ENCODE measurements at regions not wholly inside any gene's neighbourhood (a gene's known extent, or its start where the extent isn't known, plus 50 kb on each side); places are given as distances from the start of the nearest gene placed in this dataset.
"Not testable (repeated sequence)": the region's sequence is repeated elsewhere in the genome, so short reads cannot be mapped to it uniquely, and the experiment has no call there.

DNA sequence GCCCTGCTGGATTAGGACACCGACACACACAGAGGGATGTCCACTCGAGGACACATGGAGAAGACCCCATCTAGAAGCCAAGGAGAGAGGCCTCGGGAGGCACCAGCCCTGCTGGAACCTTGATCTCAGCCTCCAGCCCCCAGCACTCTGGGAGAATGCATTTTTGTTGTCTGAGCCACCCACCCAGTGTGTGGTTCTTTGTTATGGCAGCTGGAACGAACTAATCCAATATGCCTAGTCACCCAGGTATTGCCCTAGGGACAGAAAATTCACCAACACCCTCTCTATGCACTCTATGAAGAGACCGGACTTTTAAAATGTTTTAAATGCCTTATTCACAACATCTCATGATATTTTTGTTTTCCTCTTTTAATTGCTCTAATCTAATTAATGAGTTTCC is 117.4 kb downstream of the CRYAA start:
- no peak for DNase-seq

DNA sequence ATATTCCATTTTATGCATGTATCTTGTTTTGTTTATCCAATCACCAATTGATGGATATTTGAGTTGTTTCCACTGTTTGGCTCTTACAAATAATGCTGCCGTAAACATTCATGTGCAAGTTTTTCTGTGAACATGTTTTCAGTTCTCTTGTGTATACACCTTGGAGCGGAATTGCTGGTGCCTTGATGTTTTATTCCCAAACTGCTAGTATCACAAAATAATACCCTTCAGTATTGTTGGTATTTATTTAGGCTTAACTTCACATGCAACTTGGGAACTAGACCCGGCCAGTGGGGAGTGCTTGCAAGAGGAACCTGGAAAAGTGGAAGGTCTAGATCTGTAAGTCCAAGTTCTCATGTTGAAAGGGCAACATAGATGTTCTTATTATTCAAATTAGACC is 115.9 kb downstream of the CRYAA start:
- no peak for DNase-seq

DNA sequence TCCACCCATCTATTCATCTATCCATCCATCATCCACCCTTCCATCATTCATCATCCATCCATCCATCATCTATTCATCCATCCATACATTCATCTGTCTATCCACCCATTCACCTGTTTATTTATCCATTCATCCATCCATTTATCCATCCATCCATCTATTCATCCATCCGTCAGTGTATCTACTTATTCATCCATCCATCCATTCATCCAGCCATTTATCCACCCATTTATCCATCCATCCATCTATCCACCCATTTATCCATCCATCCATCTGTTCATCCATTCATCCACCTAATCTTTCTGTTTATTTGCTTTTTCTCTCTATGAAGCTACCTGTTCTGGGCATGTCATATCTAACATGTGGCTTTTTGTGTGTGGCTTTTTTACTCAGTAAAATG is 115.4 kb downstream of the CRYAA start:
- no peak for DNase-seq

DNA sequence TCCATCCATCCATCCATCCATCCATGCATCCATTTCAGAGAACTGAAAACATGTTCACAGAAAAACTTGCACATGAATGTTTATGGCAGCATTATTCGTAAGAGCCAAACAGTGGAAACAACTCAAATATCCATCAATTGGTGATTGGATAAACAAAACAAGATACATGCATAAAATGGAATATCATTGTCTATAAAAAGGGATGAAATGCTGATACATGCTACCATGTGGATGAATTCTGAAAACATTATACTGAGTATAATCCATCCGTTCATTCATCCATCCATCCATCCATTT is 115.1 kb downstream of the CRYAA start:
- not testable (repeated sequence) for DNase-seq

DNA sequence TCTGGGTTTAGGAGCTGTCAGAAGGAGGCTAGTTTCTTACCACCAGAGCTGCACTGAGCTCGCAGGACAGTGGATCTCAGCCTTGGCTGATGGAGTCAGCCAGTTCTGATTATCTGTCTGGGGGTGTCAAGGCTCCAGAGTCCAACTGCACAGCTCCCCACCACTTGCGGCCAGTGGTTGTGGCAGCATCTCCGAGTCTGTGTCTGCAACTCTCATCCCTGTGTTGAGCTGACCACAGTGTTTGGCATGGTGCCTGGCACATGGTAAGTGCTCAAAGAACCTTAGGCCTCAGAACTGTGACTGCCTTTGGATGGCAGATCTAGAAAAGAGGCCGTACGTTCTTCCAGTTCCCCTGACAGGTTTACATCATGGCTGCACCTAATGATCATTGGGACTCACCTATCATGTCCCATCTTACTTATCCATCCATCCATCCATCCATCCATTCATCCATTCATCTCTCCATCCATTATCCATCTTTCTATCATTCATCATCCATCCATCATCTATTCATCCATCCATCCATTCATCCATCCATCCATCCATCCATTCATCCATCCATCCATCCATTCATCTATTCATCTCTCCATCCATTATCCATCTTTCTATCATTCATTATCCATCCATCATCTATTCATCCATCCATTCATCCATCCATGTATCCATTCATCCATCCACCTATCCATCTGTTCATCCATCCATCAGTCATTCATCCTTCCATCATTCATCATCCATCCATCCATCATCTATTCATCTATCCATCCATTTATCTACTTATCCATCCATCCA is 114.5 kb downstream of the CRYAA start:
- no peak for DNase-seq

DNA sequence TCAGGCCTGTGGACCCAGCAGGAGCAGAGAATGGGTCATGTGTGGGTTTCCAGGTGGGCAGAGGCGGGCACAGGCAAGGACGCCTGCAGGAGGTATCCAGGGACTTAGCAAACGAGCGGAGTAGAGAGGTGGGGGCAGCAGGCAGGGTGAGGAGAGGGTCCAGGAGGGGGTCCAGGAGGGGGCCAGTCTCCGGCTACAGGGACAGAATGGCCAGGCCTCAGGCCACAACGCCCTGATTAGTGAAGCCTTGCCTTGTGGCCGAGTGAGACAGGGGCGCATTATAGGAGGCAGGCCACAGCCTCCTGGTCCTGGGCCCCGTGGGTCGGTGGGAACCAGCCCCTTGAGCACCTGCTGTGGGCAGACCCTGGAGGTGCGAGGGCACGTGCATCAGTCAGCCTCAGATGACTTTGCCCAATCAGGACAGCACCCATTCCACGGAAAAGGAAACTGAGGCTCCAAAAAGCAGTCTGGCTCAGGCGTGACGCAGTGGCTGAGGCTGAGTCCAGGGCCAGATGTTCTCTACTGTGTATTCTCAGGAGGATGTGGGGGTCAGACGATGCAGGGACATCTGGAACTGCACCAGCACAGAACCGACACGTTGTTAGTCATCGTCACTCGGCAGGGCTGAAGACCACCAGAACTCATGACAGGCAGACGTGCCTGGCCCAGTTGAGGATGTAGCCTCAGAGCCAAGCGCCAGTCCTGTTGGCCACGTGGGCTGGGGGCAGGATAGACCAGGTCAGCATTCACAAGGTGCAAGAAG is 113.7 kb downstream of the CRYAA start:
- DNase-seq, result no peak

DNA sequence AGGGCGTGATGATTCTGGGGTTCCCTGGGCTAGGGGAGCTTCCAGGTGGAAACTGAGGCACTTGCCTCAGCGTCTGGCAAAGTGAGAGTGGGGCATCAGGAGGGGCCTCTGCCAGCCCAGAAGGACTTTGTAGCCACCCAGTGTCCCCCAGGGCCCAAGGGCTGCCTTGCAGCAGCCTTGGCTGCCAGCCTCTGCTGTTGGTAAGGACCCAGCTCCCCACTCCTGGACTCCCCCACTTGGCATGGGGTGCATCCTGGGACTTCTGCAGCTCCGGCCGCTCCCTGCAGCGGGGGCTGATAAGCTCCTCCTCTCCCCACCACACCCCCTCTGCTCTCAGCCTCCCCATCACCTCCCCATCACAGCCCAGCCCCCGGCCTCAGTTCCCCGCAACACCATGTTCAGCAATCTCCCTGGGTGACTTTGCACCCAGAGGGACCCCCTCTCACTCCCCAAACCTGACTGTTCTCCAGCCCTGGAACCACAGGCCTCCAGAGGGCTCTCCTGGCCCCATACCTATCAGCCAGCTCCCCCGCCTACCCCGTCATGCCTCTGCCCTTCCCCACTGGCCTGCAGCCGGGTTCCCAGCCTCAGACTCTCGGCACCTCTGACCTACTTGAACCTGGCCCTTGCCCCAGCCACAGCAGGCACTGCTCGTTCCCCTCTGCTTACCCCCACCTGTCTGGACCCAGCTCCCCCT is 113.0 kb downstream of the CRYAA start:
- no peak for DNase-seq

DNA sequence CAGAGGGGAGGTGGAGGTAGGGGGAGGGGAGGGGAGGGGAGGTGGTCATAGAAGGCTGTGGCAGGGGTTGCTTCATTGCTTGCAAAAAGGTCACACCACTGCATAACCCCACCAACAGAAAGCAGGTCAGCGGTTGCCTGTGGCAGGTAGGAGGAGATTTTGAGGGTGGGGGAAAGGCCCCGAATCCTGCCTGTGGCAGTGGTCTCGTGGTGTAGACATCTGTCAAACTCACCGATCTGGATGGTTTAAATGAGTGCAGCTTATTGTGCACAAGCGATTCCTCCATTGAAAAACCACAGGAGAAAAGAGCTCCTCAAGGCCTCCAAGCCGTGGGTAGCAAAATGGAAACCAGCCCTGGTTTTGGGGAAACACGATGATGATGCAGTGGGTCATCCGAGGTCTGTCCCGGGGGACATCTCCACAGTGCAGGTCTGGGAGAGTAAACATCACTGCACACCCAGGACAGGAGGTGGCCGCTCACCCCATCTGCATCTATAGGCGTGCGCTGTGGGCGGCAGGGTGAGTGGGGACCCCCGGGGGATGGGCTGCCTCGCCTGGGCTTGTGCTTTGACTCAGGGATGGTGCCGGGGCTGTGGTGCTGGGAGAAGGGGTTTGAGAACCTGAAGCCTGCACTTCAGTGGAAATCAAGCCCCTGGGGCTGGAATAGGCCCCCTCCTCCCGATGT is 112.3 kb downstream of the CRYAA start:
- no peak for DNase-seq

DNA sequence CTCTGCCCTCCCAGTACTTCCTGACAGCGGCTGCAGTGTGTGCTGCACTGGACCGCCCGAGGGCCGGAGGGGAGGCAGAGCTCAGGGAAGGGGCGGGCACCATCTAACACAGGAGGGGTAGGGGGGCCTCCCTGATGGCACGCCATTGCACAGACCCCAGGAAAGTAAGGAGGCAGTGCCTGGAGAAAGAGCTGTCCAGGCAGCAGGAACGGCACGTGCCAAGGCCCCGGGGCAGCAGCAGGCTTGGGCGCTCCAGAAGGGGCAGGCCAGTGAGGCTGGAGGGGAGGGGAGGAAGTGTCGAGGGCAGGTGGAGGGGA is 110.7 kb downstream of the CRYAA start:
- DNase-seq, result no peak

DNA sequence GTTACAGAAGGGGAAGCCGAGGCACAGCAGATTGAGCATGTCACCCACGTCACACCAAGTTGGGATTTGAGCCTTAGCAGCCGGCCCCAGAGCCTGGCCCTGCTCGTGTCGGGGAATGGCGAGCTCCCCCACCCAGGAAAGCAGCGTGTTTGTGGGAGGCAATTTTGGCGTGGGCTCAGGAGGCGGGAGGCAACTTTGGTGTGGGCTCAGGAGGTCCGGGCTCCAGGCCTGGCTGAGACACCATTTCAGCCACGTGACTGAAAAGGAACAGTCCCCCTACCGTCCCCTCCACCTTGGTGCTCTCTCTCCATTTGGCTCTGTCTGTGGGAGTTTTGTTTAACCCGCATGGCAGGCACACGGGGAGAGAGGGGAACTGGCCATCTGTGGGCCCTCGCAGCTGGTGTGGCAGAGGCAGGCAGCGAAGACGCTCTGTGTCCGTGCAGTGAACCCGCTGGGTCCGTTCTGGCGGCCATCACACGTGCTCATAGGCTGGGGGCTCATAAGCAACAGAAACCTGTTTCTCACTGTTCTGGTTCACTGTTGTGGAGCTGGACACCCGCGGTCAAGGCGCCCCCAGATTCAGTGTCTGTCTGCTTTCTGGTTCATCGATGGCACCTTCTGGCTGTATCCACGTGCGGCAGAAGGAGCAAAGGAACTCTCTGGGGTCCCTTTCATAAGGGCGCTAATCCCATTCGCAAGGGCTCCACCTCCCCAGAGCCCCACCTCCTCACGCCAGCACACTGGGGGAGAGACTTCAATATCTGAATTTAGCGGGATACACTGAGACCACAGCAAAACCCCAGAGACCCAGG is 110.2 kb downstream of the CRYAA start:
- DNase-seq, result no peak

DNA sequence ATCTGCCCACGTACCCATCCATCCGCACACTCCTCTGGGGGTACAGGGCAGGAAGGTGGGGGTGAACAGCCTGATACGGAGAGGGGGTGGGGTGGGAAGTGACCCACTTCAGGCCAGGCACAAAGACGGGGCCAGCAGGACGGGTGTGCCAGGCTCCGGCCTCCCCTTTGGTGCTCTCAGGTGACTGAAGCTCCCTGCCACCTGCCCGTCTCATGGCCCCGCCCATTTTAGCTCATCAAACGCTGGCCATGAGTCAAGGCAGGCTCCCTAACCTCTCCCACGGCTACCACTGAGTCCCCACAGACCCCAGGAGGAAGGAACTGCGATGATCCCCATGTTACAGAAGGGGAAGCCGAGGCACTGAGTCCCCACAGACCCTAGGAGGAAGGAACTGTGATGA is 109.6 kb downstream of the CRYAA start:
- no peak for DNase-seq

DNA sequence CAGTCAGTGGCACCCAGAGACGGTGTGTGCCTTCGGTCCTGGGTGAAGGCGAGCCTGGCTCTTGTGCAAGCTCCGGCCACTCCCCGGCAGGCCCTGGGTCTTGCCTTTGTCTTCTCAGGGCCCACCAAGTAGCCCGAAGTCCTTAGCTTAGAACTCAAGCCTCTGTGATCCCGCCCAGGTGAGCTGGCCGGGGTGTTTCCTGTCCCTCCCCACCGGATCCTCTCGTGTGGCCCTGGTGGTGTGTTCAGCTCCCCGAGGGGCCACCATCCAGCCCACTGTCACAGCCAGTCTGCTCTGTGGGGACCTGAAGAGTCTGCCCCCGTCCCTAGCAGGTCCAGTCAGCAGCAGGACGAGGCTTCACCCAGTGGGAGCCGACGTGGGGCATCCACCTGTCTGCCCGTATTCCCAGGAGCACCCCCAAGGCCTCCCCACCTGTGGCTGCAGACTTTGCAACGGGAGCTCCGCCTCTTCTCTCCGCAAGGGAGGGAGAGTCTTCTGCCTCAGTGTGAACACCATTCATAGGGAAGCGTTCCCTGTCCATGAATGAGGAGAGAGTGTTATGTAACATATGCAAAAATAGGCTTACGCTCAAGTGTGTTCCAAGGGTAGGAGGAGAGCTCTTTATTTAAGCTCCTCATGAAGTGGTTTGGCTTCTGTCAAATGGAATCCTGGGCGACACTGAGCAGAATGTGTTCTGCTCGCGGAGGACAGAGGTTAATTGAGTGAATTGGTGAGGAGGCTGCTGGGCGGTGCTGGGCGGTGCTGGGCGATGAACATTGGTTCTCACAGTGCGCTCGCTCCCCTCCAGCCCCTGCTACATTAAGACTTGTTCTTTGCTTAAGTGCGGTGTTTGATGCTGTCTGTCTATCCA is 108.9 kb downstream of the CRYAA start:
- DNase-seq, result no peak

DNA sequence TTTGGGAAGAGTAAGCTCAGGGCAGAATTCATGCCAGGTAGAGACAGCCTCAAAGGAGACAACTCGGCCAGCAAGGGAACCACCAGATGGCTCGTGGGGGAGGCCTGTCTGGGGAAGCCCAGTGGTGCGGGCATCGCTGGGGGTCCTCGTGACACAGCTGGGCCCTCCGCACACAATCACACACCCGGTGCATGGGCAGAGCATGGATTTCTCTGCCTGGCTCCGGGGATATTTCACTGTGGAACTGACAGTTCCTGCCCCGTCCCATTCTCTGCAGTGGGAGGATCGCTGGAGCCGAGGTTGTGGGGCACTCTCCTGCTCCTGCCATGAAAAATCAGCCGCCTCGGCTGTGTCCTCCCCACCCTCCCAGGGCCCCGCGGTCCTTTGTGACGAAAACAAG is 108.0 kb downstream of the CRYAA start:
- DNase-seq, result no peak

DNA sequence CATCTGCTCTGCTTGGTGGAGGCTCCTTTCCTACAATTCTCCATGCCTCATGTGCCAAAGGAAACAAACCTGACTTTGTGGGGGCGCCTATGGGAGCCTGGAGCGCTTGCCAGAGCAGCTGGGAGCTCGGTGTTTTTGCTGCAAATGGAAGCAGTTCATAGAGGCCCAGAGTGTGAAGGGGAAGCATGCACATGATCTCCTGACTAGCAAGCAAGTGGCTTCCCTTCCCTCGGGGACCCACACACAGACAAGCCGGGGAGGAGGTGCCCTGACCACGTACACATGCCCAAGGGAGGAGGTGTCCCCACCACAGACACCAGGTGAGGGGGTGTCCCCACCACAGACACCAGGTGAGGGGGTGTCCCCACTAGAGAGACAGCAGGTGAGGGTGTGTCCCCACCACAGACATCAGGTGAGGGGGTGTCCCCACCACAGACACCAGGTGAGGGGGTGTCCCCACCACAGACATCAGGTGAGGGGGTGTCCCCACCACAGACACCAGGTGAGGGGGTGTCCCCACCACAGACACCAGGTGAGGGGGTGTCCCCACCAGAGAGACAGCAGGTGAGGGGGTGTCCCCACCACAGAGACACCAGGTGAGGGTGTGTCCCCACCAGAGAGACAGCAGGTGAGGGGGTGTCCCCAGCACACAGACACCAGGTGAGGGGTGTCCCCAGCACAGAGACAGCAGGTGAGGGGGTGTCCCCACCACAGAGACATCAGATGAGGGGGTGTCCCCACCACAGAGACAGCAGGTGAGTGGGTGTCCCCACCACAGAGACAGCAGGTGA is 106.8 kb downstream of the CRYAA start:
- no peak for DNase-seq

DNA sequence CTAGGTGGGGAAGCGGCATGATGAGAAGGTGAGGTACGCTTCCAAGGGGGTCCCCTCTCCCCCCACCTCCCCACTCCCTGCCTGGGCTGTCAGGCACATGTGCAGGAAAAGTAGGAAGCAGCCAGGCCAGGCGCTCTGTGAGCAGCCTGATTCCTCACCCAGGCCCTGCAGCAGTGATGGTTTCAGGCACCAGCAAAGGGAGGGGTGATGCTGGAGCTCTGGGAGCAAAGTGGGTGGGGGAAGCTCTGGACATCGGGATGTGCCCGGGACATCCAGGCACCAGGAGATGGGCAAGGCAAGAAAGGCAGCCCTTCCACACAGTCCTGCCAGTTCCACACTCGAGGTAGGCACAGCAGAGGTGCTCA is 106.1 kb downstream of the CRYAA start:
- DNase-seq, result no peak

DNA sequence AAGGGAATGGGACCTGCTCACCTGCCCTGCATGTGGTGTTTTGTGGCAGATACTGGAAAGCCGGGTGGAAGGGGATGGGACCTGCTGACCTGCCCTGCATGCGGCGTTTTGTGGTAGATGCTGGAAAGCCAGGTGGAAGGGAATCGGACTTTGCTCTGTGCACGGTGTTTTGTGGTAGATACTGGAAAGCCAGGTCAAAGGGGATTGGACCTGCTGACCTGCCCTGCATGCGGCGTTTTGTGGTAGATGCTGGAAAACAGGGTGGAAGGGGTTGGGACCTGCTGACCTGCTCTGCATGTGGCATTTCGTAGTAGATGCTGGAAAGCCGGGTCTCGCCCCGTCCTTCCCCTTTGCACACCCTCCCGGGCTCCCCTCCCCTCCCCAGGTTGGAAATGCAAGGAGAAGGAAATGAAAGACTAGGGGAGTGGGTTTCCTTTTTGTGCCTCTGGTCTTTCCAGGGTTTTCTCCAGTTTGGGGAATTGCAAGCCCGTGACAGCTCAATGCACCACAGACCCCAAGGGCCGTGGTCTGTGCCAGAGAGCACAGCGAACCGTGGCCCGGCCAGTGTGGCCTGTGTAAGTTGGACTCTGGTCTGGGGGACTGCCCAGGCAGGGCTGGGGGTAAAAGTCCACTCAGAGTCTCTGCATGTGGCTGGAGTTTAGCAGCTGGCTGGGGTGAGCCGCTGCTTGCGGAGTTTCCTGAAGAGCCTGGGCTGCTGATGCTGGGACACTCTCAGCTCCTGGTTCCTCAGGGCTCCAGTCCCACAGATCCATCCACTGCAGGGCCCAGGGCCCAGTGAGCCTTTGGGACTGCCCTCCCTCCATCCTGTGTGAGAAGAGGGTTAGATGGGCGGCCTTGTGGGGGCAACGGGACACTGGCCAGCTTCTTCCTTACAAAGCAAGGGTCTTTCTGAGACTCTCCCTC is 105.5 kb downstream of the CRYAA start:
- no peak for DNase-seq

DNA sequence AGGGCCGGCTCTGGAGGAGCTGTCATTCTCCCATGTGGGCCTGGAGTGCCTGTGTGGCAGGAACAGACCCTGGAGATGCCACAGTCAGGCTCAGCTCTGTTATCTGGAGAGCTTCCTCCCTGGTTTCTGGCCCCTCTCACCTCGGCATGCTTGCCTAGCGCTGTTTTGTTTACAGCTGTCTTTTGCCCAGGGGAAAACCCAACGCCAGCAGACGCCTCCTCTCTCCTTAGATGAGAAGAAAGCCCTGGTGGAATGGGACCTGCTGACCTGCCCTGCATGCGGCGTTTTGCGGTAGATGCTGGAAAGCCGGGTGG is 104.9 kb downstream of the CRYAA start:
- no peak for DNase-seq

DNA sequence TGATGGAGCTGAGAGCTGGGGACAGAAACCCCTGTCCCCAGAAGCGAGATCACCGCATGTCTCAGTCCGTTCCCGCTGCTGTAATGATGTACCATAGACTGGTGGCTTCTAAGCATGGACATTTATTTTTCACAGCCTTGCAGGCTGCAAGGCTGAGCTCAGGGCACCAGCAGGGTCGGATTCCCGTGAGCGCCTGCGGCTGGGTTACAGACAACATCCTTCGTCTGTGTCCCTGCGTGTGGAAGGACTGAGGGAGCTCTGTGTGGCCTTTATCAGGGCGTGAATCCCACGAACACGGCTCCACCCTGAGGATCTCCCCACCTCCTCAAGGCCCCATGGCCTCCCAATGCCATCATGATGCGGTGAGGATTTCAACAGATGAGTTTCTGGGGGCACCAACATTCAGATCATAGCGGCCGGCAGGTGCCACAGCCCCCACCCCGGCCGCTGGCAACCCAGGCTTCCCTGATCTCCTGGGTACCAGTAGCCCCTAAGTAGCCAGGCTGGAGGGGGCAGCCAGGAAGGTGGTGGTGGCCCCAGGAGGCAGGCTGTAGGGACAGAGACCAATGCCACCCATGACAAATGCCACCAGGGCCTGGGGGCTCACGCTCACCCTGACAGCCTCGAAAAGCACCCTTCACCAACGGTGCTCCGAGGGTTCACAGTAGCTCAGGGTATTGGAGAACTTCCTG is 104.4 kb downstream of the CRYAA start:
- no peak for DNase-seq

DNA sequence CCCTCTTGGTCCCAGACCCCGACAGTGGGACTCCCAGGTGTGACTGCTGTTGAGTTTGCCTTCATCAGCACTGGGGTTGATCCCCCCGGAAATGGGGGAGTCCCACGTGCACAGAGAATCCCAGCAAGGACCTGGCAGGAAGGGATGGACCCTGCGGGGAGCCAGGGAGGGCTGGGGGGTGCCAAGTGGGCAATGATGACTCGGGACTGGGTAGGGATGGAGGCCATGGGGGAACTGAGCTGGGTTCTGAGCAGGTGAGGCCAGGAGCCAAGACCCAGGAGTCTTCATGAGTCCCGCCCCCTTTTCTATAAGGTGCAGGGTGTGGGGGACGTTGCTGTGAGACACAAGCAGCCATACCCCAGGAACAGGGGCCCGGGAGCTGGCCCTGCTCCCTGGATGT is 103.8 kb downstream of the CRYAA start:
- no peak for DNase-seq

Data from stimulated activated CD4-positive, alpha-beta T cell treated with anti-CD3 and anti-CD28 coated beads, Interleukin-2, amount 100 ng/mL, for 48 hours (primary cell).